ENCODE measurements at regions not wholly inside any gene's neighbourhood (a gene's known extent, or its start where the extent isn't known, plus 50 kb on each side); places are given as distances from the start of the nearest gene placed in this dataset.

DNA sequence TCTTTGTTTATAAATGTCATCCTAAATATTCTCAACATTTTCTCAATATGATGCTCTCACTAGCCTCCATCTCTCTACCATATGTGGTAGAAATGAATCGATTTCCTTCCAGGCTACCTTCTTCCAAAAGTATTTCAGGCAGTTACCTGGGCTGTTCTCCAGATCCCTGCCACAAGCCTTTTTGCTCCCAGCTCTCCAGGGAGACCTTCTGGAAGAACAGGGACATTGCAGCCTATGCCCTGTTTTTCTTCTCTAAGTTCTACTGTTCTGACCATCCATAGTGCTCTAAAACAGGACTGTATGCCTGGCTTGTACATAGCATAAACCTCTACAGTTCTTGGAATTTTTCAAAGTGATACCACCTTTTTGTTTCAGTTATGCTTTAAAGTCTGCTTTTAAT, 552.8 kb downstream of the ANKRD7 start:
- TF ChIP-seq, protein P1, sequence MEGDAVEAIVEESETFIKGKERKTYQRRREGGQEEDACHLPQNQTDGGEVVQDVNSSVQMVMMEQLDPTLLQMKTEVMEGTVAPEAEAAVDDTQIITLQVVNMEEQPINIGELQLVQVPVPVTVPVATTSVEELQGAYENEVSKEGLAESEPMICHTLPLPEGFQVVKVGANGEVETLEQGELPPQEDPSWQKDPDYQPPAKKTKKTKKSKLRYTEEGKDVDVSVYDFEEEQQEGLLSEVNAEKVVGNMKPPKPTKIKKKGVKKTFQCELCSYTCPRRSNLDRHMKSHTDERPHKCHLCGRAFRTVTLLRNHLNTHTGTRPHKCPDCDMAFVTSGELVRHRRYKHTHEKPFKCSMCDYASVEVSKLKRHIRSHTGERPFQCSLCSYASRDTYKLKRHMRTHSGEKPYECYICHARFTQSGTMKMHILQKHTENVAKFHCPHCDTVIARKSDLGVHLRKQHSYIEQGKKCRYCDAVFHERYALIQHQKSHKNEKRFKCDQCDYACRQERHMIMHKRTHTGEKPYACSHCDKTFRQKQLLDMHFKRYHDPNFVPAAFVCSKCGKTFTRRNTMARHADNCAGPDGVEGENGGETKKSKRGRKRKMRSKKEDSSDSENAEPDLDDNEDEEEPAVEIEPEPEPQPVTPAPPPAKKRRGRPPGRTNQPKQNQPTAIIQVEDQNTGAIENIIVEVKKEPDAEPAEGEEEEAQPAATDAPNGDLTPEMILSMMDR (IDR thresholded peaks at IDR 0.05 in 4 of 5, conservative IDR thresholded peaks at IDR 0.05 in 1 of 5), result no peak
- no peak for TF ChIP-seq POLR2A (IDR thresholded peaks at IDR 0.05)

All from gastrocnemius medialis (tissue), 4 donors.